ENCODE measurements at regions not wholly inside any gene's neighbourhood (a gene's known extent, or its start where the extent isn't known, plus 50 kb on each side); places are given as distances from the start of the nearest gene placed in this dataset.

GRCh38 chr11:129257512-129257911, 65.4 kb upstream of the ARHGAP32 start (continued):
- TF ChIP-seq ZNF462 (CRISPR knock-in tag; IDR thresholded peaks at IDR 0.05) (no peak), ZNF331 (CRISPR knock-in tag; IDR thresholded peaks at IDR 0.05; ENCODE audit: low read depth) (no peak), CTCF (conservative IDR thresholded peaks at IDR 0.05; ENCODE audit: low read depth in 2 of 2) (no peak), STAT1 (IDR thresholded peaks at IDR 0.05; ENCODE audit: unreplicated experiment) (no peak), ZNF114 (CRISPR knock-in tag; IDR thresholded peaks at IDR 0.05) (no peak), REST (IDR thresholded peaks at IDR 0.05; ENCODE audit: unreplicated experiment) (no peak), EZH2 (IDR thresholded peaks at IDR 0.05; ENCODE audit: low read depth, unreplicated experiment) (no peak), EZH2phosphoT487 (IDR thresholded peaks at IDR 0.05; ENCODE audit: unreplicated experiment) (no peak), JUNB (IDR thresholded peaks at IDR 0.05; ENCODE audit: unreplicated experiment) (no peak), CREB1 (CRISPR knock-in tag; IDR thresholded peaks at IDR 0.05; ENCODE audit: low read depth) (no peak)

All from GM23338 (cell line).